CD4-positive, alpha-beta T cell treated with Interleukin-15 for 4 hours (primary cell): ENCODE measurements at regions not wholly inside any gene's neighbourhood (a gene's known extent, or its start where the extent isn't known, plus 50 kb on each side); places are given as distances from the start of the nearest gene placed in this dataset.

Source experiments
- DNase-seq: peaks from one replicate; pipeline ENCODE4 v3.0.0-alpha.2; 2020; ENCODE audit warnings: low spot score

GRCh38 chr16:72502594-72503005 lies 330.6 kb upstream of the PMFBP1 start:
- DNase-seq = no peak

DNA sequence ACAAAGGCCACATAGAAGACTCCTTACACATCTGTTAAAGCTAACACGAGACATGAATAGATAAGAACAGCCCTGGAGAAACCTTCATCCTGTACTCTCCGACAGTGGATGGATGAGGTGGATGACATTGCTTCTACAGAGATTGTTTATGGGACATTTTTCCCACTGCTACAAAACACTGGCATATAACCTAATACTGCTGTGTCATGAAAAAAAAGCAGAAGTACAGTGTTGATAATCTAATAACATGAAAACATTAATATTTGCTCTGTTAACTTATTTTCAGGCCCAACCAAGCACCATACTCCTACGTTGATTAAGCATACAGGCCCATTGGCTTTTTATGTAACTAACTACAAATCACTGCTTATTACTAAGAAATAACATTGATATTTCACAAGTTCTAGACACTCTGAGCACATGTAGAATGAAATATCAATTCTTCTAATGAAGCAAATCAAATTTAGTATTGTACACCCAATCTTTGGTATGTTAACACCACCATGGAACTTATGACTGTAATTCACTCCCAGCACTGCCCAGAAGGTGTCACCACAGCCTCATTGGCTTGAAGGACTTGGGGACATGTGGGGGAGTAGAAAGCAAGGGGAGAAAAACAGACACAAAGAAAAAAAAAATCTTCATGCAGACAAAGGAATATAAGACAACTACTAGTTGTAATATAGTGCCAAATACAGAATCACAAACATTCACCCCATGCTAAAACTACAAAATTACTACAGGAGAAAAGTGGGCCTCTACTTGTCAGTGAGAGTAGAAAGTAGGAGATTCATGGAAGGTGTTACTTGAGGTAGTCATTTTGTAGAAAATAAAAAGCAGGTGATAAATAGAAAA lies 330.0 kb upstream of the PMFBP1 start:
- DNase-seq = no peak

DNA sequence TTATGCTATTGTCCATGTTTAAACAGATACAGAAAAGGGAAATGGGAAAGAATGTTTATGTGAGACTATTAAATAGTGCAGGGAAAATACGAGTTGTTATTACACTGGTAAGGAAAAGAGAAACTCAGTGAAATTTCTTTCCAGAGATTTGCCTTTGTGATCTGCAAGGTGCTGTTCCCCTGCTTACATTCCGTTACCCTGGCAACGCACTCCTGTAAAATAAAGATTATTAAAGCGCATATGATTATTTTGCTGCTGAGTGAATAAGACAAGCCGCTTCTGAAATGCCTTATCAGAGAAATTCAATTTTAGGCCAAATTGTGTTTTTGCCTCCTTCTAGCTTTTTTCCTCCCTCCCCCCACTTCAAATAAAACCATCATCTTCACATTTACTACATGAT lies 328.6 kb upstream of the PMFBP1 start:
- no peak for DNase-seq

- DNase-seq = no peak
Measured at GRCh38 chr16:72493716-72494415, 321.9 kb upstream of the PMFBP1 start.

- no peak for DNase-seq
Measured at GRCh38 chr16:72487283-72487682, 315.3 kb upstream of the PMFBP1 start.

- peak; percentile 5 for DNase-seq
Measured at GRCh38 chr16:72482695-72483094, 310.7 kb upstream of the PMFBP1 start.

DNA sequence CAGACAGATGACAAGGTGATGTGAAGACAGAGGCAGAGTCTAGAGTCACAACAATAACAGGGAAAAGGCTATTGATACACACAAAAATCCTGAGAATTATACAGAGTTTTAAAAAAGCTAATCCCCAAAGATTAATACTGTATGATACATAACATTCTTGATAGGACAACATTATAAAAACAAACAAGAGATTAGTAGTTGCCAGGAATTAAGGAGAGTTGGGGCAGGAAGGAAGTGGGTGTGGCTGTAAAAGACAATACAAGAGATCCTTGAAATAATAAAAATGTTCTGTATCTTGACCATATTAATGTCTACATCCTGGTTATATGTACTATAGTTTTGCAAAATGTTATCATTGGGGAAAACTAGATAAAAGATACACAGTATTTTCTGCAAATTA lies 309.5 kb upstream of the PMFBP1 start:
- no peak for DNase-seq

DNA sequence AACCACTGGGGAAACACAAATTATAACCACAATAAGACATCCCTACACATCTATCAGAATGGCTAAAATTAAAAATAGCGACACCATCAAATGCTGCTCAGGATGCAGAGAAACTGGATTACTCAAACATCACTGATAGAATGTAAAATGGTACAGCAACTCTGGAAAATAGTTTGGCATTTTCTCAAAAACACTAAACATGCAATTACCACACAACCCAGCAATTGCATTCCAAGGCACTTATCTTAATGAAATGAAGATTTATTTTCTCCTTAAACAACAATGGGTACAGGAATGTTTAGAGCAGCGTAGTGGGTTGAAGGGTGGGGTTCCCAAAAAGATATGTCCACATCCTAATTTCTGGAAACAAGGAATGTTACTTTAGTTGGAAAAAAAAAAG lies 309.0 kb upstream of the PMFBP1 start:
- no peak for DNase-seq

- no peak for DNase-seq
Measured at GRCh38 chr16:72475688-72476087, 303.7 kb upstream of the PMFBP1 start.

DNA sequence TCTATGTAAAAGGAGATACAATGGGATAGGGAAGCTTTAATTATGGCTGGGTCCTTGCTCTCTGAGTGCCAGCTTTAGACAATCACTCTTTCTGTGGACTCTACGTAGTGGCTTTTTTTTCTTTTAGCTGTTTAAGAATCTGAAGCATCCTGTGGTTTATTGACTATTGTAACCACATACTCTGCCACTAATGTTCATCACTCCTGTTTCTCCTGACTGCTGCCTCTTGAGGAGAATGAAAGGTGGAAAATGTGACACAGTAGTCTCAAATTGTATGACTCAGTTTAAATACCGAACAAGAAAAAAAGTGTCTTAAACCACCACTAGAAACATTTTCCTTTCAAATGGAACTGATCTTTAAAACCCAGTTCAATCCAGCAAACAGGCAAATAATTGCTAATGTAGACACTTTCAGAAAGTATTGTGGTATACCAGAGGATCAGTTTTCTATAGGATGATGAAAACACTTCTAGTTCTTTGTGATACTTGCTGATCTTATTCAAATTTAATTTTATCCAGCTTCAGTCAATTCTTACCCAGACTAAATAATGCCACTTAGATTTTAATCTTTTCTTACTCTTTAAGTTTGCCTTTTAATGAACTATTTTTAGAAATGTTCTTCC lies 302.7 kb upstream of the PMFBP1 start:
- no peak for DNase-seq

DNA sequence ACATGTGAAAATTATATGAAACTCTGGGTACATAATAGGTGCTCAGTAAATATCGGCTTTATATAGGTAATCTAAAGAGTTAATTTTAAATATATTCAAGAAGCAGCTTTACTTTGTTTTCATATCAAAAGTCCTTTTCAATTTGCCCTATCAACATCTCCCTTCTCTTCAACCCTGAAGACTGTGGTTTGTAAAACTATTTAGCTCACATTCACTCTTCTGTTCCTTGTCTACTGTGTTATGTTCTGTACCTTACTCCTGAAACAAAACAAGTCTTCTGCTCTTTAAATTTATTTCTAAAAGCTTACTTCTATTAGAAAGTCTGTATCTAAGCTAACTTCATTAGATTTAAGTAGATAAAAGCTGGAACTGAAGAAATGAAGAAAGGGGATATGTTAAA lies 301.7 kb upstream of the PMFBP1 start:
- DNase-seq = no peak

DNA sequence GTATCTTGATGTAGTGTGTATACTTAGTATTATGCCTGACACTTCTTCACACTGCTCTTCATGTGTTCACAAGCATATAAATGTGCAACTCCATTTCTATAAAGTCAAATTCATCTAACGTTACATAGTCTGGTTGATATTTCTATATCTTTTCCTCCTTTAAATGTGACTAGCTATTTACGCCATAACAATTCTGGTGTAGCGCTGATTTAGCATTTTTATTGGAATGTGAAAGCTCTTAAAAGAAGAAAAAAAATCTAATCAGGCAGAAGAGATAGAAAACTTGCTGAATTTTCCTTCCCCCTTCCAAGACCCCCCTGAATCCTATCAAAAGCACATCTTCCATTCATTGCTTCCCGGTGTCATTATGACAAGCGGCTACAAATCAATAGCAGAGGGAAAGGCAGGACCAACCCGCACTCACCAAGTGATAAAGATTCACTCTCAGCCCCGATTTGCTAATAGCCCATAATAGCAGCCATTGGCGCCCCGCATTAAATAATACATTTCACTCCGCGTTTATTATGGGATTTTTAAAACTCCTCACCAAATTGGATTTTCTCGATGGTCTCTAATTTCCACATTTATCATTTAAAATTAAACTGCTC lies 299.5 kb upstream of the PMFBP1 start:
- no peak for DNase-seq

- no peak for DNase-seq
Measured at GRCh38 chr16:72470541-72470940, 298.6 kb upstream of the PMFBP1 start.

DNA sequence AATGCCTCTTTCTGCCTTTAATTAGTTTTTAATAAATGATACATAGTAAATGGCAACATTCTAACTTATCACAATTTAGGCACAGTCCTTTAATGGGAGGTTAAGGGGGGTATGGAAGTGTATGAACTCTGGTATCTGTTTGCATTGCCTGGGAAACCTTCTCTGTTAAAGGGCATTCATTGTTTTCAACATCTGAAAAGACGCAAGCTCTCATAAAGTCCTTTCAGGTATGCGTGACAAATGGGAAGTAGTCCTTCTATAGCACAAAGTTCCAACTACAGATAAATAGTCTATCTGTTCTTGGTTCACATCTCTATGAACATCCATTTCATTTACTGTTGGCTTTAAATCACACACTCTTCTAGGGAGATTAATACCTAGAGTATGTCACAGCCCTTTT lies 298.0 kb upstream of the PMFBP1 start:
- DNase-seq = no peak

- DNase-seq = no peak
Measured at GRCh38 chr16:72468582-72468981, 296.6 kb upstream of the PMFBP1 start.

GRCh38 chr16:72467157-72467759 lies 295.3 kb upstream of the PMFBP1 start:
- no peak for DNase-seq

- no peak for DNase-seq
Measured at GRCh38 chr16:72464597-72465368, 292.8 kb upstream of the PMFBP1 start.

- no peak for DNase-seq
Measured at GRCh38 chr16:72464052-72464451, 292.1 kb upstream of the PMFBP1 start.

DNA sequence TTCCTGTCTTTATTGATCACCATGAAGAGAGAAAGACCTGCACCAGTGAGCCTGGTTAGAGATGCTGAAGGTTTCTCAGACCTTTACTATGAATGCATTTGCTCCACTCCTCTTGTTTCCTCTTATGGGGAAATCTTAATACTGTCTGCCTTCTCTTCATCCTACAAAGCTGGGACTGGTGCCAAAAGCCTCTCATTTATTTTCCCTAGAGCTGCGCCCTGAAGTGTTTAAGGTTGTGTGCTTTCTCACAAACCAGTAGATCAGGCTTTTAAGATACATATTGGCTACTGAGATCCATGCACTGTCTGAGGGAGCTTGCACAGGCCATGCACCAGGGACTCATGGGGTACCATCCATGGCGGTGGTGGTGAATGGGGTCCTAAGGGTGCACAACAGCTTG lies 286.1 kb upstream of the PMFBP1 start:
- DNase-seq = no peak

- DNase-seq = no peak
Measured at GRCh38 chr16:72457243-72457940, 285.4 kb upstream of the PMFBP1 start.
